CD1c-positive myeloid dendritic cell (primary cell): ENCODE measurements at regions not wholly inside any gene's neighbourhood (a gene's known extent, or its start where the extent isn't known, plus 50 kb on each side); places are given as distances from the start of the nearest gene placed in this dataset.

ENCODE experiments used
- DNase-seq: peaks from one replicate; pipeline ENCODE4 v3.0.0-alpha.2; 2016; ENCODE audit errors: extremely low spot score

DNA sequence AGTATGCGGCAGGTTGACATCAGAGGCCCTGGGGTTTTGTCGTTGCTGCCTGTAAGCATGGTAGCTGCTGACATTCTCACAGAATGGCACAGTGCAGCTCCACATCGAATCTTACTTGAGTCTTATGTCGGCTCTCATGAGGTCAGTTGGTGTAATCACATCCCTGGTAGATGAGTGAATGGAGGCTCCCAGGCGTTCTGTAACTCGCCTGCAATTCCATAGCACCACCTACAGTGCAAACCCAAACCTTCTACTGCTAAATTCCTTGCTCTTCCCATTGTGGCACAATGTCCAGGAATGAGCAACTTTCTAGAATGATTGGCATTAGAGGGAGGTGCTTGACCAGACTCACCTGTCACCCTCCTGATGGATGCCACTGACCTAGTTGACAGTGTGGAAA, 578.4 kb downstream of the CCDC171 start:
- DNase-seq: no peak

- DNase-seq: no peak
These were observed 579.7 kb downstream of the CCDC171 start for GRCh38 chr9:16132513-16132912.

DNA sequence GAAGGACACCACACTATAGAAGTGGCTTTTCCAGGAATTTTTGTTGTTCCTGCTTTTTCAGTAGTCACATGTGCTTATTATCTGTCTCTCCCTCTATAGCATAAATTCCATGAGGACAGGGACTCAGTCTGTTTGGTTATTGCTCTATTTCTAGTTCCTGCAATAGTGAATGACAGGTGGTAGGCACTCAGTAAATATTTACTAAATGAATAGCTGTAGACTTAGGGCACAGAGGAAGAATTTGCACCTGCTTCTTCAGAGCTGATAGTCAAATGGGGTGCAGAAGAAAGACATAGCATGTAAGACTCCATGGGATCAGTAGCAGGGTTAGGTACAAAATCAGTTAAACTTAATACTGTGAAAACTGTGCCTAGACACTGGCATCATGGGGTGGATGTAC, 580.2 kb downstream of the CCDC171 start:
- DNase-seq: no peak

DNA sequence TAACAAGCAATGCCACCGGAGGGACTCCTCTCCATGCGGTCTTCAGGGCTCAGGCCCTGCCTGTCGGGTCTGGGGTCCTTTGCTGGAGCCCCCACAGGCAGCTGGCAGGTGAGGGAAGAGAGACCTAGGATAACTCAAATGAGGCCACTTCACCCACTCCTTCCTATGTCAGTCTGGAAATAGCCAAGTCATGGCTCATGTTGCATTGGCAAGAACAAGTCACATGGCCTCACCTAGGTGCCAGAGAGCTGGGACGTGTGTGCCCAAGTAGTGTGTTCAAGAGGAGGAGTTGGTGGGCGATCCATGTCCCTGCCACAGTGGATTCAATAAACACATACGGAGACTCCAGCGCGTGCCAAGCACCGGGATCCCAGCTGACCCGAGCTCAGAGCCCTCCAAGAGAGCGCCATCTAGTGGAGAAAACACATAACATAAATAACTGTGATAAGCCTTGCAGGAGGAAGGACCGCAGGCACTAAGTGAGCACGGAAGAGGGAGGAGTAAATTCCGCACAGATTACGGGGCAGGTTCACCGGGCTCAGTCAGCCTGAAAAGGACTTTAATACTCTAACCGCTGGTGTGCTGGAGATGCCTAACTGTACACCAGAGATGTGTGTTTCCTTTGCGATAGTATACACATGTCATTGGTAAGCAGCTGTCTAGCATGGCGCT, 580.8 kb downstream of the CCDC171 start:
- peak; percentile 65 for DNase-seq

DNA sequence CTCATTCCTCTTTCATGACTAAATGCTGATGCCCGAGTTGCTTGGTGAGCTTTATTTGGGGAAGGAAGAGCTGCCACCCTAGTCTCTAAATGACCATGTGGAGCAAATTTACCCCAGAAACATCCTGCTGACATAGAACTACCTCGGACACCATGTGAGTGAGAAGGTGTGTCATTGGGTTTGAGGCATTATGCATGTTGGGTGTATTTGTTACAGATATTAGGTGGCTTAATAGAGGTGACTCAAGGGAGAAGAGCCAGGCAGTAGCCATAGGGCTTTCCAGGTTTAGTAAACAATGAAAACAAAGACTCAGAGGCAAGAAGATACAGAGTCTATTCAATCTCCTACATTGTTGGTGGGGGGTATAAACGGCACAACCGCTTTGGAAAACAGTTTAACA, 581.5 kb downstream of the CCDC171 start:
- no peak for DNase-seq

DNA sequence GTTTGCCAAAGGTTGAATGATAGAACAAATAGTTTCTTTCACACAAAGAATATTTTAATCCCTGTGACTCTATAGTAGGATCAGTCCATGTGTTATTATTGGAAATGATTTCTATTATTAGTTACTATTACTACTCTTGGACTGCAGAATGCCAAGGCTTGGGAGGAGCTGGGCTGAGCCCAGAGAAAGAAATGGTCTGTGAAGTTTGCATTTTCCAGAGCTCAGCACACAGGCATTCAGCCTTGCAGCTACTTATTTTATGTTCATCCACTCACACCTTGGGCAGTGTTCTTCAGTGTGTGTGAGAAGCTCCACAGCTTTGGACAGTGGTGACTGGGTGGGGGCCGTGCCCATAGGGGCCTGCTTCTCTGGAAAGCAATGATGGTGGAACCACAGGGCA, 583.1 kb downstream of the CCDC171 start:
- DNase-seq: no peak

GRCh38 chr9:16136451-16136850, 583.6 kb downstream of the CCDC171 start:
- no peak for DNase-seq

DNA sequence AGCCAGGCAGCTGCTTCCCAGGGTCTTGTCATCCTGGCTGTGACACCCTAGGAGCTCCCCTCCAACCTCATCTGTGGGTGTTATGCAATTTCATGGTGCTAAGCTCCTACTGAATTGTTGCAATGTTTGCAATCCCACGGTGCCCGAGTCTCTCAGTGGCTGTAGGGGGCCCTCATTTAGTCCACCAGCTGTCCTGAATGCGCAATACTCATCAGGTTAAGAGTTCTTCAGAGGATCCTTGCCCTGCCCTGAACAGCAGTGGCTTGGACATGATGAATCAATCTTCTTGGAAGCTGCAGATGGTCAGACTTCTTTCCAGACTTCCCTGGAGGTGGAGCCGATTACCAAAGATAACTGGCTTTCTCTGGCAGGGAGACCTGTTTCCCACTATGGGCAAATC, 584.1 kb downstream of the CCDC171 start:
- DNase-seq: no peak

GRCh38 chr9:16138561-16139491, 586.0 kb downstream of the CCDC171 start:
- DNase-seq: no peak

GRCh38 chr9:16139774-16140173, 586.9 kb downstream of the CCDC171 start:
- no peak for DNase-seq

DNA sequence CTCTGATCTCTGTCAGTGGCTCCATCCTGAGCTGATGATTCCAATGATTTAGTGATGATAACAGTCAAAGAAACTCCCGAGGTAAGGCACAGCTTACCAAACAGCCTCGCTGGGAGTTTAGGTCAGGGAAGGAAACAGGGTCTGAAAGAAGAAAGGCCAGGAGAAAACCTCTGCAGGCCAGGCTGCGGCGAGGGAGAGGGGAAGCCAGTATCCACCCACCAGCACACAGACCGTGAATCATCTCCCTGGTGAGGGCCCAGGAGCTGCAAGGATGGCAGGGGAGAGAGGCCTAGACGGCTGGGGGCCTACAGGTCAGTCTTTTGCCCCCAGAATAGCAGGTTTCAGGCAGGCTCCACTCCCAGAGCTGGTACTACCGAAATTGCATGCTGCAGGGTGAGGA, 590.5 kb downstream of the CCDC171 start:
- no peak for DNase-seq

DNA sequence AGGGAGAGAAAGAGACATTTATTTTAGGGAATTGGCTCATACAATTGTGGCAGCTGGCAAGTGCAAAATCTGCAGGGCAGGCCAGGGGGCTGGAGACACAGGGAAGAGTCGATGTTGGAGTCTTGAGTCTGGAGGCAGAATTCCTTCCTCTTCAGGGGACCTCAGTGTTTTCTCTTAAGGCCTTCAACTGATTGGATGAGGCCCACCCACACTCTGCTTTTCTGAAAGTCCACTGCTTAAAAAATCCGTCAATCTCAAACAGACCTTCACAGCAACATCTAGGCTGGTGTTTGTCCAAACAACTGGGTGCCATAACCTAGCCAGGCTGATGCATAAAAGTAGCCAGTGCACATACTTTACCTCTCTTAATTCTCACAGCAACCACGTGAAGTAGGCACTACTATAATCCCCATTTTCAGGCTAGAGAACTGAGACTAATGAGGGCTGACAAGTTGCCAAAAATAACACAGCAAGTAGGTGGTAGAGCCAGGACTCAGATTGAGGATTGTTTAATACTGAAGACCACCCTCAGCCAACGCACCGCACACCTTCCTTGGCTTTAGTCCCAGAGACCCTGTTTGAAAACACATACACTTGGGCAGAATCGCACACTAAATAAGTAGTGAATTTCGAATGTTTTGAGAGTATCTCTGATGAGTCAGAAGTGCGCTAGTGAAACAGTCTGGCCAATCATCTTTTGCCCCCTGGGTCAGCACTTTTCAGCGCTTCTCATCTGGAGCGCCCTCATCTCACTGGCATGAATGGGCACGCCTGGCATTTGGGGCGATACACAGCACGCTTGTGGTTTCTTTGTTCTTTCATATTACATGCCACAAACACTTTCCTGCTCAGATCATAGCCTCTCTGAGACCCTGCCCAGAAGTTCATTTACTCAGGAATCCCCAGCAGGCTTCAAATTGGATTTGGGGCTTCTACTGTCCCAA, 591.4 kb downstream of the CCDC171 start:
- DNase-seq: no peak

DNA sequence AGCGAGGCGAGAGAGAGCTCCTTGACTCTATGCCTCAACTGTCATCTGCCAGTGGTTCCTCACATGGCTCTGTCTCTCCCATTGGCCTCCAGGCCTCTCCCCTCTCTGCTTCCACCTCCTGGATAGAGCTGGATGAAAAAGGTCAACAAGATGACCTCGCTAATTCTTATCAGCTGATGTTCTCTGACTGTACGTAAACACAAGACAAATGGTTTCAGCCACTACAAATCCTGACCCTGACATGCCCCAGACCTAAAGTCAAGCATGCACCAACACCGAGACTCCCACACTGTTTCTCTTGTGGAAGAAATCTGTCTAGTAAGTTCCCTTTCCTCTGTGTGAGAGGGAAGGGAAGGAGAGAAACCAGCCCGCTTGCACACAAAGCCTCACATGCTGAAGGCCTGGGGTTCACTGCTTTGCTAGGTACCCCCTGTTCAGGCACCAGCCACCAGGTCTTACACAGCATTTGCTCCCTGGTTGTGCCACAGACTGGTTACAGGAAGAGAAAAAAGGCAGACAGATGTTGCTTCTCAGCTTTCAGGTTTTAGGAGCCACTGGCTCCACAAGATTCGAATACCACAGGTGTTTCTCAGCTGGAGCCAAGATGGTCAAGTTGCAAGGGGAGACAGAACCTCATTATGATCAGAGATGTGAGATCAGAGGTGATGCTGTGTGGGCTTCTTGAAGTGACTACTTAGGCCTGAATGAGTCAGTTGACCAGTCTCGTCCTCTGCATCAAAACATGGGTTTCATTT, 592.5 kb downstream of the CCDC171 start:
- peak; percentile 54 for DNase-seq

- DNase-seq: no peak
These were observed 594.9 kb downstream of the CCDC171 start for GRCh38 chr9:16147726-16148125.

- DNase-seq: no peak
These were observed 597.7 kb downstream of the CCDC171 start for GRCh38 chr9:16150501-16150900.

DNA sequence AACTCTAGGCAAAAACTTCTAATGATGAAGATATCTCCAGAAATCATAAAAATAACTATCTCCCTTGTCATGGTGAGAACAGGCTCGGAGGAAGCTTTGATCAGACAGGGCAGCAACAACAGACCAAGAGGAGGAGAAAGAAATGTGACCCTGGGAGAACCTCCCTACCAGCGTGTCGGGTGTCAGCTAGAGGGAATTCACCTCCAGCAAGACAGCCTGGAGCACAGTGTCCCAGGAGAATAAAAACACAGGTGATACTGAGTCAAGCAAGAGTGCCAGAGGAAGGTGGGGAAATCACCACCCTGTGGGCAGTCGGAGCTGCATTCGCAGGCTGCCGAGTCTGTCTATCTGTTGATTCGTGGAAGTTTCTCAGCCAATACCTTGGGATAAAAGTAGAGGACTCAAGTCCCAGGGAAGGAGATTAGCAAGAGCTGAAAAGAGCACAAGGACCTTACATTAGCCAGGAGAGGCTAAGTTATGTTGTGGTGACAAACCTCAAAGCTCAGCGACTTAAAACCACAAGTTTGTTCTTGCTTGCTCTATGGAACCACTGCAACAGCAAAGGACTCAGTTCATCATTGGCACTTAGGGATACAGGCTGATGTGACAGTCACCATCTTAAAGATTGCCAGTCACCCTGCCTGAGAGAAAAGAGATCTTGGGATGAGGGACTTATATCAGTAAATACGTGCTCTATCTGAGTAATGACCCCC, 598.3 kb downstream of the CCDC171 start:
- no peak for DNase-seq

DNA sequence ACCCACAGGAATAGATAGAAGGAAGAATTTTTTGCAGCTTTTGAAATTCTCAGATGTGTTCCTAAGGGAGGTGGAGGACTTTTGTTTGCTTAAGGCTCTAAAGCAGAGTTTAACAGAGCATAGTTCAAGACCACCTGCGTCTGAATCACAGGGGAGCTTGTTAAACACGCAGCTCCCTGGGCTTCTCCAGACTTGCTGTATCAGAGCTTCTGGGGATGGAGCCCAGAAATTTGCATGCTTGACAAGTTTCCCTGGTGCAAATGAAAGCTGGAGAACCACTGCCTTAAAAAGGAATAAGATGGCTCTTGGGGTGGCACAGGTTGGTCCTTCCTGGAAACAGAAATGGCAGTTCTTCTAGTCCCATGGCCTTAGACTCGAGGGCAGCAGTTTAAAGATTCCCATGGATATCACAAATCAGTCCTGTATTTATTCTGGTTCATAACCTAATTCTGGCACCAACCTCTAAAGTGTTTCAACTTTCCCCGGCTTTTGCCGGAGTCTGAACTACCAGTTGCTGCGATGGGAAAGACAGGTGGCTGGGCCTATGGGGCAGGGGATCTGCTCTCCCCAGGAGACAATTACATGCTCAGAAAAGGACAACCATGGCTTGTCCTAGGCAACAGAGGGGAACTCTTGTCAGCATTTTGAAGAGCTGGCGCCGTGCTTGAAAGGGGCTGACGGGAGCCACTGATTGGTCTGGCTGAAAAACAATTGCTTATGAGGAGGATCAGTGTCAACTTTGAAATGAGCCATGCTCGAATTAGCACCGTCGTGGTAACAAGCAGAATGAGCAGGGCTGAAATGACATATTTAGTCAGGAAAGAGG, 599.6 kb downstream of the CCDC171 start:
- no peak for DNase-seq

- DNase-seq: no peak
These were observed 600.4 kb downstream of the CCDC171 start for GRCh38 chr9:16153221-16153620.

- DNase-seq: no peak
These were observed 600.9 kb downstream of the CCDC171 start for GRCh38 chr9:16153741-16154140.
